GM18868 (cell line): ENCODE measurements at regions not wholly inside any gene's neighbourhood (a gene's known extent, or its start where the extent isn't known, plus 50 kb on each side); places are given as distances from the start of the nearest gene placed in this dataset.
A peak's percentile ranks its signal among the peaks of the same experiment; 100 is the strongest.
"Not testable (repeated sequence)": the region's sequence is repeated elsewhere in the genome, so short reads cannot be mapped to it uniquely, and the experiment has no call there.

ENCODE experiments used
- ATAC-seq: cut with Tn5 transposase; IDR thresholded peaks from one replicate; pipeline ENCODE4 v1.9.1; 2021; ENCODE audit warnings: mild to moderate bottlenecking, moderate library complexity; ENCODE audit not compliant: unreplicated experiment

DNA sequence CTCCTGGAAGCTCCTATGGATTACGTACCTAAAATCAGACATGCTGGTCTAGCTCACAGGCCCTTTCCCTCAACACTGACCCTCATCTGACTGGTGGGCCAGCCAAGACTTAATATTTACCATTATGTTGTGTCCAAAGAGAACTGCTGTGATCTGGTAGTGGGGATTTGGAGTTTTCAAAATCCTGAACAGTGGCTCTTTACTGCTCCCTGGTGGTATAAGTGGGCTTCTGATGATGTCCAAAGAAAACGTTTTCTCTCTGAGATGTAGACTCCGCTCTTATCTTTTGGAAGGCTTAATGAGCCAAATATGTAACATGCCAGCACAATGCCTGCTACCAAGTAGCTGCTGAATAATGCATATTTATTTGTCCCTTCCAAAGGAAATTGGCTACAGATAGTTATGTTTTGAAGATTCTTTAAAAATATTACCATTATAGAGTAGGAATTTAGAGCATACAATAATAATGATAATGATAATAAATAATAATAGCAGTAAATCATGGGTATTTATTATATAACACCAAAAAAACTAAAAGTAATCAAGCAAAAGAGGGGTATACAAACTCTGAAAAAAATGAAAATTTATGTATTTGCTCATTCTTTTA, 406.6 kb upstream of the TNC start:
- no peak for ATAC-seq

DNA sequence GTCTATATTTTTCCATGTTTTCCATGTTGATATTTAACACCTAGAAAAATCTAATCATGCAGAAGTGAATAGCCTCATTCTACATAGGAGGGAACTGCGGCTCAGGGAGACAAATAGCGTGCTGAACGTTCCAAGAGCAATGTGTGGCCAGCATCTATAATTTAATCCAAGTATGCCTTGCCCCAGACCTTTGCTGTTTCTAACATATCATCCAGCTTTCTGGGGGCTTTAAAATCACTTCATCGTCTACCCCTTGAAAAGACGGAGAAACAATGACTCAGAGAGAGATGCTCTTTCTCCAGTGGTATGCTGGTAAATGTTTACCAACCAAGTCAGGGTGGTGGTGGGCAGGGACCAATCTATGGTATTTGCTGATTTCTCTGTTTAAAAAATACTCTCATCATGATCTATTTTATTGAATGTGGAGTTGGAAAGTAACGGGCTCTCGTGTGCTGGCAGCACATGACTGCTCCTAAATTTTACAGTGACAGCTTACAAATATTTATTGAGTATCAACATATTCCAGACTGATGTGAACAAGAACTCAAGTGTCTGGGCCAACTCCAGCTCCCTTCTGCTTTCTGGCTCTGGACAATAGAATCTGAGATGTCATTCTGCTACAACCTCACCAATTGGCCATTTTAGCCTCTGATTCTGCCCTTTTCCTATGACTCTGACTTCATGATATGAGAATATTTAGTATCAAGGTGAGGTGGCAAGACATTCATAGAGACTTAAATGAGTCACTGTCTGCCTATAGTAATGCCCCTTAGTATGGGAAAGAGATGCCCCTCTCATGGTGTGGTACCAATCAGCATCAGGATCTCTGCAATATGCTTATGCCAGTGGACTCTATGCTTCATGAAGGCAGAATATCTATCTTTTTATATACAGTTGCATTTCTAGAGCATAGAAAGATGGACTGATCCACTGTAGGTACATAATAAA, 407.4 kb upstream of the TNC start:
- no peak for ATAC-seq

DNA sequence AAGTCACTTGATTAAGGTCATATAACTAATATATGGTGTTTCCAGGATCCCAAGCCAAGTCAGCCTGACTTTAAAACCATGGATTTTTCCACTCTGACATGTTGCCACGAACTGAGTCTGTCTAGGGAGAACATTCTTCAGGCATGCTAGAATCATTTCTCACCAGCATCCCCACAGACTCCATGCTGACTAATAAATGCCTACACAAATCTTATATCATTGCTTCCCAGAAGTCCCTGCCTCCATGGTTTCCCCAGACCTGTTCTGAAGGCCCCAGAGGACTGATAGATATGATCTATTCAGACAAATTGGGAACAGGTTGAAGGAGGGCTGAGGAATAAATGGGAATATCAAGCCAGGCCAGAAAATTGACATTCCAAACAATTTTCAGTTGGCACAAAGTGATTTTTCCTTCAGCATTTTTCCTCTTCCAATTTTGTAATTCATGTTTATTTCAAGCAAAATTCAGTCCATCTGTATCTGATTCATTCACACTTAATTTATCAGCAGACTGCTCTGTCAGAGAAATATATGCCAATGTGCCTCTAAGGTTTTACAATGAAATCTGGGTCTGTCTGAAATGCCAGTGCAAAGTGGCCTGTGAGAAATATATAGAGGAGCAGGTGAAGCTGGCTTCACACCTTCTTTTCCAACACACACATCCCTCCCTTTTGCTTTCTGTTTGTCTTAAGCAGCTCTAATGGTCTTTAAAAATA, 413.6 kb upstream of the TNC start:
- no peak for ATAC-seq

DNA sequence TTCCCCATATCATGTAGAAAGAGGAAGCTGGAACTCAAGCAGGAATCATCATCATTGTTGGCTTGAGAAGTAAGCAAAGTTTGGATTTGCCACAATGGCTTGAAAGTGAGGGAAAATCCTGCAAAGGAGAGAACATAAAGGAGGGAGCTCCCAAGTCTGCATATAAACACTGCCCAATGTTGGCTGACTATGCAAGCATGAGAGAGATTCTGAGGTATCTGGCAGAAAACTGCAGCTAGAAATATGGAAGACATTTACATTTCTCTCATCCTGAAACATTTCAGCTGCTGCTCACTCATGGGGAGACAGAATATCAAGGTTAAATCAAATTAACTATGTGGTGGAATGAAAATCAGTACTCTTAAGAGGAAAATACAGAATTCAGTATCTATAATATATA, 415.6 kb upstream of the TNC start:
- ATAC-seq: no peak

DNA sequence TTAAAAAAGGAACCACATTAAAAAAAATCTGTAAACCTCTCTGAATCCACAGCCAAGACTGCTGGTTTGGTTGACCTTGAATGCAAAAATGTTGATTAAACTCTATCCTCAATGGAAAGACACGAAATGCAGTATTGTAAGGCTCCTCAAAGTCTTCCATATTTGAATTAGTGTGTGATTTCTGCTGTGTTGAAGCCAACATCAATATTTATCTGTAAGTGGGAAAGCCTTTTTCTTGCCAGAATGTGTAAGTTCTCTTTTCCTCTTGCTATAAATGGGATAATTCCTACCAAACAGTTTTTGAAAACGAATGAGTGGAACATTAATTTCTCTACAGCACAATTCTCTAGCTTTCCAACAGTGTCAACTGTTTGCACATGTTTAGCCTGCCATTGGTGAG, 422.1 kb upstream of the TNC start:
- no peak for ATAC-seq

DNA sequence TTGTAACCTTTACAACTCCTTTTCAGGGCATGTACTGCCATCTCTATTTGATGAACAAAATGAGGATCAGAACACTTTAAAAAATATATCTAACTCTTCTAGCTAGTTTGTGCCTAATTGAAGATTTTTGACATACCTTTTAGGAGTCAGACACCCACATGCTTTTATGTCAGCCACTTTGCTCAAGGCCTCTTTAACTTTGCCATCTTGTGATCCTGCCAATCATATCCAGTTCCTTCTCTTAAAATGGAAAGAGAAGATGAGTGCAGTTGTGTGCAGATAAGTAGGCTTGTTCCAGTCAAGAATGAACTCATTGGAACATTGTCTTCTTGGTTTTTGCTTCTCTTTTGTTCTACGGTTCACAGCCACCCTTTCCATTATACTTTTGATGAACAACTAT, 425.6 kb upstream of the TNC start:
- no peak for ATAC-seq

DNA sequence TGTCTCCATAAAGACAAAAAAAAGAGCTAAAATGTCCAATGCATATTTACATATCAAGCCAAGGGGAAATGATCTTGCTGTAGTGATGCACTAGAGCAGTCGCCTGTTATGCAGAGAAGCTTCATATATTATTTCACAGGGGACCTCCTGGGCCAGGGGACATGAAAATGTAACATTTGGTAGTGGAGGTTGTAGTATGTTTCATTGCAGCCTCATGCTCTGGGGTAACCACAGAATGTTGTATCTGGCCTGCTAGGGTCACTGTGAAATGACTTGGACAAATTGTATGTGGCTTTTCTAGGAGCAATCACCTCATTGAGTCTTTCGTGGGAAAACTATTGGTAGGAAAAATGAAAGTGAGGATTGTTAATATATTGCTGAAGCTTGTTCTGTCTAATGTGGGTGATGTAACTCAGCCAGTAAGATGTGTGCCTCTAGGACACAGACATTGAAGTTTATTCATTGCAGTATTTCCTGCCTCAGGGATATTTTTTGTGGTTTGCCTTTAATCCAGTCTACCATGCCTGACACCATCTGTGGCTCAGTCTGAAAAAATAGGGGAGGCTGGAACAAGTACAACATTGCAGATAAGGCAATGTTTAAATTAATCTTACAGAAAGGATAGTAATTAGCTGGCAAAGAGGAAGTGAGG, 430.8 kb upstream of the TNC start:
- ATAC-seq: no peak

DNA sequence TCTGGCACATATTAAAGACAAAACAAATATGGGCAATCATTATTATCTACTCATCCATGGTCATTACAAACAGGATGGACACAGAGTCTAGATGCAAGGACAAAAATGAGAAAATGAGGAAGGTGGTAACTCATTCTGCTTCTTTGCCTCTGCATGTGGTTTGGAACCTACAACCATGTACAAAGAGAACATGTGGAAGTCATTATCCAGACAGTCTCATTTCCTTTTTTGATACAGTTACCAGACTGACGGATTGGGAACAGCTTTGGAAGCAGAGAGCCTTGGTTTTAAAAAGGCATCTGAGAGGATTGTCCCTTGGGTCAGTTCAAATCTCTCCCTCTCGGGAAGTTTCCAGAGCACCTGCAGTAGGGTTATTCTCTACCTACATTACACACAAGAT, 433.4 kb upstream of the TNC start:
- ATAC-seq: no peak

DNA sequence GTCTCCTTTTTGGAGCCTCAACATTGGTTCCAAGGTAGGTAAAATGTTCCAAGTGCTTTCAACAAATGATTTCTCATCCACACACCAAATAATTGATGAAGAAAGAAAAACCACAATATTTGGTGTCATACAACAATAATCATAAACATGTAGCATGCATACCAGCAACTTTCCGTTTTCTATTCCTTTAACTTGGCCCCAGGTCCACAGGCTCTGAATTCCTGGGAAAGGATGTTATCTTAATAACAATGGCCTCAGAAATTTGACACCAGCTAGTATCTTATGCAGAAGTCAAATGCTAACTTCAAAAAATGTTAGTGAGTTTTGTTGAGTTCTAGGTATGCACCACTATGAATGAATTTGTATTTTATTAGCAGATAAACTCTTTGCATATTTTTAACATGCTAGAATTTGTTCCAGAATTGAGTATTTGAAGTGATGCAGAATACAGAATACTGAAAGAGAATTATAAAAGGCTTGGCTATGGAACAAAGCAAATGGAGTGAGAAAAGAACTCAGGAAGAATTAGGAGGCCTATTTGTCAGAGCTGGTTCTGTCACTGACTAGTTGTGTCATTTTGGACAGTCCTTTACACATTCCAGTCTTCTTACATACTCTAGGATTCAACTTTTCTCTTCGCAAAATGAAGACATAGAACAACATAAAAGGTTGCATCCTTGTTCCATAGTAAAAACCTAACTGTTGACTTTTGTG, 435.3 kb upstream of the TNC start:
- no peak for ATAC-seq

DNA sequence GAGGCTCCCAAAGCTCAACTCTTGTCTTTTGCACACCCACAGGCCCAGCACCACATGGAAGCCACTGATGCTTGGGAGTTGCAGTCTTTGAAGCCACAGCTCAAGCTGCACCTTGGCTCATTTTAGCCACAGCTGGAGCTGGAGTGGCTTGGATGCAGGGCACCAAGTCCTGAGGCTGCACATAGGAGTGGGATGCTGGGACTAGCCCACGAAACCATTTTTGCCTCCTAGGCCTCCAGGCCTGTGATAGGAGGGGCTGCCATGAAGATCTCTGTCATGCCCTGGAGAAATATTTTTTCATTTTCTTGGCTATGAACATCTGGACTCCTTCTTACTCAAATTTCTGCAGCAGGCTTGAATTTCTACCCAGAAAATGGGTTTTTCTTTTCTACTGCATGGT, 438.5 kb upstream of the TNC start:
- ATAC-seq: no peak

DNA sequence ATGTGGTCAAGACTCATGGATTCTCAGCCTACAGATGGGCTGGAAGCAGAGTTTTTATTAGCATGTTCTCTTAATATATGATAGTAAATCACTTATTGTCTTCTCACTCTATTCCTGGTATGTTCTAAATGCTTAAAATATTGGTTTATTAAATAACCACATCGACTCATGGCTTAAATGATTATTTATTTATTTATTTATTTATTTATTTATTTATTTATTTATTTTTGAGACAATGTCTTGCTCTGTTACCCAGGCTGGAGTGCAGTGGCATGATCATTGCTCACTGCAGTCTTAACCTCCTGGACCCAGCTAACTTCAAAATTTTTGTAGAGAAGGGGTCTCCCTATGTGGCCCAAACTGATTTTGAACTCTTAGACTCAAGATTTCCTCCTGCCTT, 457.2 kb upstream of the TNC start:
- no peak for ATAC-seq

DNA sequence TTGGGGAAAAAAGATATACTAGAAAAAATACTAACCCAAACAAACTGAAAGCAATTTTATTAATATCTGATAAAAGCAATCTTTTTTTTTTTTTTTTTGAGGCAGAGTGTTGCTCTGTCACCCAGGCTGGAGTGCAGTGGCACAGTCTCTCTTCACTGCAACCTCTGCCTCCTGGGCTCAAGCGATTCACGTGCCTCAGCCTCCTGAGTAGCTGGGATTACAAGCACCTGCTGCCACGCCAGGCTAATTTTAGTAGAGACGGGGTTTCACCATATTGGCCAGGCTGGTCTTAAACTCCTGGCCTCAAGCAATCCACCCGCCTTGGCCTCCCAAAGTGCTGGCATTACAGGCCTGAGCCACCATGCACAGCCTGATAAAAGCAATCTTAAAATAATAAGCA, 467.5 kb upstream of the TNC start:
- ATAC-seq: not testable (repeated sequence)

DNA sequence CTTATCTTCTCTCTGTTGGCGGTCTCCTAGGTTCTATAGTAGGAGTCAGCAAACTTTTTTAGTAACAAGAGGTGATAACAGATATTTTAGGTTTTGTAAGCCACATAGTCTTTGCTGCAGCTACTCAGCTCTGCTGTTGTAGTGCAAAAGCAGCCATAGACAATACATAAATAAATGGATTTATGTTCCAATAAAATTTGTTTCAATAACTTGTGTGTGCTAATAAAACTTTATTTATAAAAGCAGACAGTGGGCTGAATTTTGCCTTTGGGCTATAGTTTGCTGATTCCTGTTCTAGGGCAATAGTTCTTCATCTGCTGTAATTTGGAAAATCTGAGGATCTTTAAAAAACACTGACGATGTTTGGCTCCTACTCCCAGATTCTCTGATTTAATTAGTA, 469.4 kb upstream of the TNC start:
- ATAC-seq: no peak

DNA sequence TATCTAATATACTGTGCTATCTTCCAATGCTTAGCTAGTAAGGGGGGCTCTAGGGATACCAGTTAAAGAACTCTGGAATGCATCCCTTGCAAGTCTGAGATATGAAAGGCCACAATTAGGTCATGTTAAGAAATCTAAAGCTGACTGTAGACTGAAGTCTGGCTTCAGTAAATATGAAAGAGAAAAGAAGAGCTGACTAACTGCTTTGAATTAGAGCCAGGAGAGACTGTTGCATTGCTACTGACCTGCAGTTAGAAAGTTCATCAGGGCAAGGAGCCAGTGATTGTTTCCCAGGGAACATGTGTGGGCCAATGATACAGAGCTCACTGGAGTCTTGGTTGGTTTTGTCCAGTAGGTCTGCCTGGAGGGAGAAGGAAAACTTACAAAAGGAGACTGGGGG, 472.1 kb upstream of the TNC start:
- no peak for ATAC-seq

DNA sequence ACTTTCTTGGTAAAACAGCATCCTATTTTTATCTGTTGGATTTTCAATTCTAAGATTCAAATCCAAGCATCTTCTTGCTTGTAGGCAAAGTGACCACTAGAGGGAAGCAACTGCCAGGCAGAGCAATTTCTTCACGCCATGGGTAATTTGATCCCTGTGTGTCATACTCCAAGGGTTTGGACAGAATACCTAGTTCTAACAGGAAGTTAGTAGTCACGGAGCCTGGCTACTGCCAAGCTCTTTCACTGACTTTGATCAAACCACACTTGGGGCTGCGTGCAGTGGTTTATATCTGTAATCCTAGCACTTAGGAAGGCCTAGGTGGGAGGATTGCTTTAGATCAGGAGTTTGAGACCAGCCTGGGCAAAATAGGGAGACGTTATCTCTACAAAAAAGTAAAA, 473.6 kb upstream of the TNC start:
- ATAC-seq: peak; percentile 63

DNA sequence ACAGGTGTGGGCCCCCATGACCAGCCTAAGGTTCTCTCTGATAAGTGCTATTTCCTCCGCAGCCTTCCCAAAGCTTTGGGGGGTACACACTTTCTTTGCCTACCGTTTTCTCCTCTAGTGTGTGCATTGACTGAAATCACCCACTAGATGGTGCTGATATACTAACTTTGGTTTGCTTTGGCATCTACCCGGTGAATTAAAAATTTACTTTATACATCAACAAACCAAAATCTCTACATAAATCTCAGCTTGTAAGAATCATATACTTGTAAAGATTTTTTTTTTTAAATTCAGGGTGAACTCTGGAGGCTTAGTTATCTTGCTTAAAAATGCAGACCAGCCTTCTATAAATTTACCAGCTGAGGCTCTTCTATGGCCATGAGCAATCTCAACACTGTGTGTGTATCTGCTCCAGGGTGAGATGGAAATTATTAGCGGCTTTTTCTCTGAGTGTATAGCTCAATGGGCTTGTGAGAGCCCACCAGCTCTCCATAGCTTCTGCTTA, 475.7 kb upstream of the TNC start:
- ATAC-seq: no peak

DNA sequence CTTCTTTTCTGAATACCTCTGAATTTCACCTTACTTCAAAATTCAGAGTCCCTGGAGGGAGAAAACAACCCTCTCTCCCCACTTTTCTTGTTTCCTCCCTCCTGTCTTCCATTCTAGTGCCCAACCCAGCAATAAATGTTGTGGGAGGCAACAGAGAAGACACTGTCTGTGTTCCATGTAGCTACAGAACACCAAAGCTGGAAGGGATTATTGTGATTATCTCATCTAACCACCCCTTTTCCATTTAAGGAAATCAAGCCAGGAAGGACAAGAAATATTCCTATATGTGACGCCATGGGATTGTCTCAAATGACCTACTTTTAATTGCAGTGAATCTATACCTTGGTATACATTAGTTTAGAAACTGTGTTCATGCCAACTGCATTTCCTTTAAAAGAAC, 476.6 kb upstream of the TNC start:
- no peak for ATAC-seq

DNA sequence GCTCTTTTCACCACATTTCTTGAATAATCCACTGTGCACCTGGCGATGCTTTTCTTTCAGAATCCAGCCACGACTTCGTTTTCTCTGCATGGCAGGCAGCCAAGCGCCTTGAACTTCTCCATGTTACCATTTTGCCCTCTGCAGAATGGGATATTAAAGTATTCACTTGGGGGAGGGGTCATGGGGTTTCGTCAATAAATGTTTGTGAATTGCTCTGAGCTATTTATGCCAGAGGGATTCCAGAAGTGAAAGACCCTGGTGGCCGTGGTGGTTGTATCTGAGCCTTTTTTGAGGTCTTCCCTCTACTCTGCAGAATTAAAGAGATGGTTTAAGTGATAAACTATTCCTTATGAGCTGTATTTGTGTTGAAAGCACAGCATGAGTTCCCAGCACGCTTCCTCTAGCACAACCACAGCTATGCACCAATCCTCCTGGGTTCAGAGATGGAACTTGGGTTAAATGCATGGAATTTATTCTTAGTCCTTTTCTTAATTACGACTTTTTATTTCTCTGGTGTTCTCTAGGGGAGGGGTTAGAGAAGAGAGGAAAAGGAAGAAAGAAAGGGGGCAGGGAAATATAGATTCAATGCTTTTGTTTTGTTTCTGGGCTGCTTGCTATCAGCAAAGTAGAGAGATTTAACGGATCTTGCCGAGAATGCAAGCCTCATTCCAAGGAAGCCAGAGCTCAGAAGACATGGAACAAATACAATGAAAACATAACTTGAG, 478.2 kb upstream of the TNC start:
- ATAC-seq: no peak

DNA sequence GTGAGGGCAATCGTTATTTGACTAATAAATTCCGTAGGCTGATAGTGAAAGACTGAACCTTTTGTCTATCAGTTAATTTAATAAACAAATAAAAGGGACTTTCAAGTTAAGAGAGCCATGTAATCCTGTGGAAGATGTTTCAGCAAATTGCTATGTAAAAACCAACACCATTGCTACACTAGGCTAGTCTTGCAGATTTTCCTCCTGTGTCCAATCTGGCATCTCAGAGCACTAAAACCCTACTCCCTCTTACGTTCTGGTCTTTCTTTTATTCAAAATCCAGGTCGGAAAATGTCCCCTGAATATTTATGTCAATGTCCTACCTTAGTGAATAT, 478.8 kb upstream of the TNC start:
- ATAC-seq: no peak

DNA sequence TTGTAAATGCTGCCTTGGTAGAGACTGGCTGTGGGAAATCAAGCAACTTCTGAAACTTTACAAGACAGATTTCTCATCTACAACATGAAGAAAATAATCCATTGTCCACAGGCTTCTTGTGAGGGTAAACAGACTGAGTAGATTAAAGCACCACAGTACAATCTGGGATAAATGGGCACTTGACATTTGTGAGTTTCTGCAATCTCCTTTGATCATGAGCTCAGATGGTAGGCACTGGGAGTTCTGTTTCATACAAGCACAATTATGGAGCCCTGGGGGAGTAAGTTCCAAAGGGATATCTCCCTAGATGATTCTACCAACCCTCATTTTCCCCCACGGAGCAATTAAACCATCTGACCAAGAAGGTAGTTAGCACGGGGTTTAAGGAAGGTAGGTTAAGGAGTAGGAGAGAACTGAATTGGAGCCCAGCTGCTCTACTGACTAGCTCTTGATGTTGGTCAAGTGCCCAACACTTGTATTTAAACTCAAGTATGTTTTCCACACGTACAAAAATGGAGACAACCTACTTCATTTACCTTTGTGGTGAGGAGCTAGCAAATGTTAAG, 479.5 kb upstream of the TNC start:
- ATAC-seq: no peak
